ENCODE measurements at regions not wholly inside any gene's neighbourhood (a gene's known extent, or its start where the extent isn't known, plus 50 kb on each side); places are given as distances from the start of the nearest gene placed in this dataset.

DNA sequence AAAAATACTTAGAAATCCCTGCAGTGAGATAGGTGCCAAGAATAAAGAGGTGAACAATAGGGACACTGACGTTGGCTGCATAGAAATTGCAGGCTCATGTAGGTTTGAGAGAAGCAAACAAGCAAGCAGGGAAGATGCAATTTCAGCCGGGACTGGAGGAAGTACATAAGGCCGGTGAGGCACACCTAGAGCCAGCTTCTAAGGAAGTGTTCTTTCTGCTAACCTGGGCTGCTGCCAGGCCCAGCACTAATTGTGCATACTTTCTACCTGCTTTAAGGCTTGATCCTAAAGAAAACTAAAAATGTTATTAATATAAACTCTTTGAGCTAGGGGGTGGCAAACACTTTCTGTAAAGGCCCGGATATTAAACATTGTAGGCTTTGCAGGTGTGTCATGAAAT, 71.0 kb downstream of the LMO4 start:
- TF ChIP-seq, protein P1, sequence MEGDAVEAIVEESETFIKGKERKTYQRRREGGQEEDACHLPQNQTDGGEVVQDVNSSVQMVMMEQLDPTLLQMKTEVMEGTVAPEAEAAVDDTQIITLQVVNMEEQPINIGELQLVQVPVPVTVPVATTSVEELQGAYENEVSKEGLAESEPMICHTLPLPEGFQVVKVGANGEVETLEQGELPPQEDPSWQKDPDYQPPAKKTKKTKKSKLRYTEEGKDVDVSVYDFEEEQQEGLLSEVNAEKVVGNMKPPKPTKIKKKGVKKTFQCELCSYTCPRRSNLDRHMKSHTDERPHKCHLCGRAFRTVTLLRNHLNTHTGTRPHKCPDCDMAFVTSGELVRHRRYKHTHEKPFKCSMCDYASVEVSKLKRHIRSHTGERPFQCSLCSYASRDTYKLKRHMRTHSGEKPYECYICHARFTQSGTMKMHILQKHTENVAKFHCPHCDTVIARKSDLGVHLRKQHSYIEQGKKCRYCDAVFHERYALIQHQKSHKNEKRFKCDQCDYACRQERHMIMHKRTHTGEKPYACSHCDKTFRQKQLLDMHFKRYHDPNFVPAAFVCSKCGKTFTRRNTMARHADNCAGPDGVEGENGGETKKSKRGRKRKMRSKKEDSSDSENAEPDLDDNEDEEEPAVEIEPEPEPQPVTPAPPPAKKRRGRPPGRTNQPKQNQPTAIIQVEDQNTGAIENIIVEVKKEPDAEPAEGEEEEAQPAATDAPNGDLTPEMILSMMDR (IDR thresholded peaks at IDR 0.05), result no peak
- no peak for TF ChIP-seq POLR2A (IDR thresholded peaks at IDR 0.05)

All from testis (tissue), 2 donors.